NCI-H69 (cell line): ENCODE measurements at regions not wholly inside any gene's neighbourhood (a gene's known extent, or its start where the extent isn't known, plus 50 kb on each side); places are given as distances from the start of the nearest gene placed in this dataset.
"Not testable (repeated sequence)": the region's sequence is repeated elsewhere in the genome, so short reads cannot be mapped to it uniquely, and the experiment has no call there.

ENCODE experiments used
- DNase-seq: peaks from one replicate; lab custom pipeline; 2025; lab: John Stamatoyannopoulos, UW

DNA sequence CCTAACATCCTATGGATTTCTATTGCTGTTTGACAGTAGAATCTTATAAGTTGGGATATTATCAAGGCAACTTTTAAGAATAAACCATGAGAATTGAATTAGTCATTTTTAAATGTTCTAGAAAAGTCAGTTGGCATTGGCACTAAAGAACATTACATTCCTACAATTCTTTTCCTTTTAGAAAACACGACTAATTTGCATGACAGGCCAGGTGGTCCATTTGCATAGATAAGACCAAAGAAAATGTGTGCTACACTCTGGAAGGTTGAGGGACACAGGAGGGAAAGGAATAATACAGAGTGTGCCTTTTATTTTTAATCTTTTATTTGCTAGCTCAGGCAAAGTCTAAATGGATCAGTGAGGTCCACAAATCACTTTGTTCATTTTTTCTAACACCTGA is 962.3 kb downstream of the EPHA3 start:
- DNase-seq, result no peak

DNA sequence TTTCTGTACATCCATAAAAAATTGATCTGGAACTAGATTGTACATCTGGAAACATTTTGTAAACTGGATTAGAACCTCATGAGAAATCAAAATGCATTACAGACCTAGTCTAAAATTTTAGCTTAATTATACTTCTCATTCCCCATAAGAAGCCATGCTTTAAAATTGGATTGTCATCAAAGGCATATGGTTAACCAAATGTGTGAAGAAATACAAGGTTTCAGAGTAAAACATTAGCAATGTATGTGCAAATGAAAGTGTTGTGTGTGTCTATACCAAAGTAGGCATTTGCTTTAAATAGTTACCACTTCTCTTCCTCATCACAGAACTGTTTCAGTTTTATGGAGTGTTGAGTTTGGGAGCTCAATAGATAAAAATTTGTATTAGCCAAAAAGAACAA is 968.7 kb downstream of the EPHA3 start:
- no peak for DNase-seq

DNA sequence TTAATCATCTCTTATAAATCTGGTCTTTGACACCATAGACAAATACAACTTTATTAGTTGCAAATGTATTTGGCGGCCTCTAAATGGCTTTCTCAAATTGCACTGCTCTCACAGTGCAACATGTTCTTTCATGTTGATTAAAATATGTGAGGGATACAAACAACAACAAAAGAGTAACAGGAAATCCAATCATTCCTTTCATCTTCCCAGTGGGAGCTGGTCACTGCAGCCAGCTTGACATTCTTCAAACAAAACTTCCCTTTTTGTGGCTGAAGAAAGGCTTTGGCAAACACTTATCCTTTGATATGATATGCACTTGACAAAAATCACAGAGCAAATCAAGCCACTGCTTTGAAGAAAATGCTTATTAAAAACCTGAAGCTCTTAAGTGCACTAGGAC is 973.6 kb downstream of the EPHA3 start:
- DNase-seq, result peak; percentile 30

DNA sequence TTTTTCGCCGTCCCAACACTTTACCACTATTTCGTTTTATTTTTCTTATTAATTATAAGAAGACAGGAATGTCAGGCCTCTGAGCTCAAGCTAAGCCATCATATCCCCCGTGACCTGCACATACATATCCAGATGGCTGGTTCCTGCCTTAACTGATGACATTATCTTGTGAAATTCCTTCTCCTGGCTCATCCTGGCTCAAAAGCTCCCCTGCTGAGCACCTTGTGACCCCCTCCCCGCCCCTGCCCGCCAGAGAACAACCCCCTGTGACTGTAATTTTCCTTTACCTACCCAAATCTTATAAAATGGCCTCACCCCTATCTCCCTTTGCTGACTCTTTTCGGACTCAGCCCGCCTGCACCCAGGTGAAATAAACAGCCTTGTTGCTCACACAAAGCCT is 978.9 kb downstream of the EPHA3 start:
- DNase-seq, result not testable (repeated sequence)

DNA sequence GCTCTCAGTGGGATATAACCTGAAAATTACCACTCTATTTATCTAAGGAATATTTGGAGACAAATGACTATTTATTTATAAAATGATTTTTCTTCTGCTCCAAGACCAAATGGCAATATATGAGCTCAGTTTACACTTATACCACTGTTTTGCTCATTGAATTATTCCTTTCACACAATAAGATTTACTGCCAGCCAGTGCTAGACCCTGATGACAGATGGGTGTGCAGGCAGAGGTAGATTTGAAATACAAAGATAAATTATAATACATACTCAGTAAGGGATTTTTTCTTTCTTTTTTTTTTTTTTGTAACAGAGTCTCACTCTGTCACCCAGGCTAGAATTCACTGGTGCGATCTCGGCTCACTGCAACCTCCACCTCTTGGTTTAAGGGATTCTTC is 980.3 kb downstream of the EPHA3 start:
- no peak for DNase-seq

DNA sequence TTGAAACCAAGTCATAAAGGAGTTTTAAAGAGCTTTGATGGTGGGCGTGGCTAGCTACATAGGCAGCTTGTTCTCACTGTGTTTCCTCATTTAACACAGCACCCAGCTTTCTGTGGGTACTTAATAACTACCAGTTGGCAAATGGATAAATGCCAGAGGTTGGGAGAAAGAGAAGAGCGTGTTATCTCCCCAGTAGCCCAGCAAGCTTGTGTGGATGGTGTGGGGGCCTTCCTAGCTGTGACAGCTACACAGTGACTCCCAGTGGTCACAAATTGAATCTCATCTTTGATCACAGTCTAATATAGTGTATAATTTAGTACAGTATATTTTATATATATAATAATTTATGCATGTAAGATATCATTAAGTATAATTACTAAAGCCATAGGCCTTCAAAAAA is 984.1 kb downstream of the EPHA3 start:
- peak; percentile 65 for DNase-seq

DNA sequence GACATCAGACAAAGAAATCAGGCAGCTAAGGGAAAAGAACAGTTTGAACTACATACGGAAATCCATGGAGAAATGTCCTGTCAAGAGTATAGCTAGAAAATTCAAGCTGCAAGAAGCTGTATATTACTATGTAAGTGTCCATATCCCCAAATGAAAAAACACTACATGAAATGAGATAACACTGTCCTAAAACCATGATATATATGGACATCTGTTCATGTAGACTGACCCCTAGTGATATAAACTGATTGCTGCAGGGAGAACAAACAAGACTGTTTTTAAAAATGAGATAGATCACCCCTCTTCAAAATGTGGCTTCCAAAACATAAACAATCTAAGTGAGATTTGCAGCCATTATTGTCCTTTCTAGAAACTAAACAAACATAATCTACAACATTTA is 985.6 kb downstream of the EPHA3 start:
- peak; percentile 20 for DNase-seq

DNA sequence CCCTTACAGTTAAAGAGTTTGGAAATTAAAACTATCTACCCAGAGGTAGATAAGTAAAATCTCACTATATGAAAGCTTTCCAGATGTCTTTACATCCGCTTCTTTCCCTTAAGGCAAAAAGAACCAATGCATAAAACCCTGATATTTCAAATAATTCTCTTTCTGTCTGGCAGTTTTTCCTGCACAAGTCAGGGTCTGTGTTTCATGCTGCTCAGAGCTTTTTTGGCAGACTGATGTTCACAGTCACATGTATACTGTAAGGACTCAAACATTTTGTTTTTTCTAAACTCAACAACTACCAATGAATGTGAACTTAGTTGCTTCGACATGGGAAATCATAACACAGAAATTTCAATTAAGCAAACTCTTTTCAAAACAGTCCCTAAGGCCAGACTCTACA is 988.4 kb downstream of the EPHA3 start:
- DNase-seq, result no peak

DNA sequence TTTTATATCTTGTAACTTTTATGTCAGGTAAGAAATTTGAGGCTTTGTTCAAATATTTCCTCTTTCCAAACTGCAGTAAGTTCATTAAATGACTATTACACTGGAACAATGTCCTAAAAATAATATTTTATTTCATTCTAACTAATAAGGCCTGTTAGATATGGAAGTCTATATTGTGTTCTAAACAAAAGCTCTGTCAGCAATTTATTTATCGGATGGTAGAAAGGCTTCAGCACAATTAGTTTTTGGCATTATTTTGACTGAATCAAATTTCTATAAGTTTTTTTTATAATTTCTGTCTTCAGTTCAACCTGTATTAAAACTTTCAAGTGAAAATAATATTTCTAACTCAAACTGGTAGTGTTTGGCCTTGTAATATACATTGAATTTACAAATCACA is 992.1 kb downstream of the EPHA3 start:
- no peak for DNase-seq

GRCh38 chr3:90102146-90102545 is 994.7 kb downstream of the EPHA3 start:
- DNase-seq, result no peak

DNA sequence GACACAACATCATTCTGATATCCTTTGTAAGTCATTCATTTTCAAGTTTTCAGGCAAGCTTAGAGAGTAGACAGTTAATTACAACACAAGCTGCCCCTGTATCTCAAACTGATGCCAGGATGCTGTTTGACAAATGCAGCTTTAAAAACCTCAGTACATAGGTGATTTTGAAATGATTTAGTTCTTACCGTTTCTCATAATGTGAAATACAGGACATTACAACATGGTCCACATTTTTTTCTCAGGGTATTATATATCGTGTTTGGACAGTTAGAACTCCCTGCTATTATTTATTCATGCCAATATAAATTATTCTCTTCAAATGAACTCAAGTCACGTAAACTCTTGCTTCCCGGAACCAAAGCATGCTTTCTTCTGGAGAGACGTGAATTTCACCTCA is 1013.9 kb downstream of the EPHA3 start:
- no peak for DNase-seq

- DNase-seq, result no peak
These were observed 1021.0 kb downstream of the EPHA3 start for GRCh38 chr3:90128391-90128790.

DNA sequence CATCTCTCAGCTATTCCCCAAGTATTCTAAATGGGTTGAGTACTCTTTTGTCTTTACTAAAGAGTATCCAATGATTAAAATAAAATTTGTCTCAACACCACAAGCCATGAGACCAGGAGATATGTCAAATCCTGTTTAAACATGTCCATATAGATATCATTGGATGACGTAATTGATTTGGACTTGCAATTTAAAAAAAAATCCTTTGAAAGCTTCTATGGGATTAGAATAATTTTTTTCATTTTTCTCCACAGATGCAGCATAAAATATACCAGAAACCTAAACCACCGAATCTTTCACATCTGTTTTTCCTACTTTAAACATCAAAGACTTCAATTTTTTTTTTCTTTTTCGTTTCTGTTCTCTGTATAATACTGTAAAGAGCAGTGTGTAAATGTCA is 1022.3 kb downstream of the EPHA3 start:
- no peak for DNase-seq

GRCh38 chr3:90132197-90132596 is 1024.8 kb downstream of the EPHA3 start:
- DNase-seq, result no peak

GRCh38 chr3:90134090-90134489 is 1026.7 kb downstream of the EPHA3 start:
- DNase-seq, result no peak

DNA sequence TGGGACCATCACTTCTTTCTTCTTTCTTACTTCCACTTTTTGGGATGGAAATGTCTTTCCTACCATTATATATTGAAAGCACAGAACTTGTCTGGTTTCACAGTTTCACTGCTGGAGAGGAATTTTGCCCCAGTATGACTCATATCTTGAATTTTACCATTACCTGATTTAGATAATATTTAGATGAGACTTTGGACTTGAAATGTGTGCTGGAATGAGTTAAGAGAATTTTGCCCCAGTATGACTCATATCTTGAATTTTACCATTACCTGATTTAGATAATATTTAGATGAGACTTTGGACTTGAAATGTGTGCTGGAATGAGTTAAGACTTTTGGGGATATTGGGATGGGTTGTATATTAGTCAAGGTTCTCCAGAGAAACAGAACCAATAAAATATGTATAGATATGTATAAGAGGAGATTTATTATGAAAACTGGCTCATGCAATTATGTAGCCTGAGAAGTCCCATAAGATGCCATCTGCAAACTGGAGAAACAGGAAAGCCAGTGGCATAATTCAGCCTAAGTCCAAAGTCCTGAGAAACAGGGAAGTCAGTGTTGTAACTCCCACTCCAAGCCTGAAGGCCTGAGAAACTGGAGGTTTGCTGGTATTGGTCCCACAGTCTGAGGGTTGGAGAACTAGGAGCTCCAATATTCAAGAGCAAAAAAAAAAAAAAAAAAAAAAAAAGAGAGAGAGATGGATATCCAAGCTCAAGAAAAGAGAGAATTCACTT is 1029.2 kb downstream of the EPHA3 start:
- no peak for DNase-seq

DNA sequence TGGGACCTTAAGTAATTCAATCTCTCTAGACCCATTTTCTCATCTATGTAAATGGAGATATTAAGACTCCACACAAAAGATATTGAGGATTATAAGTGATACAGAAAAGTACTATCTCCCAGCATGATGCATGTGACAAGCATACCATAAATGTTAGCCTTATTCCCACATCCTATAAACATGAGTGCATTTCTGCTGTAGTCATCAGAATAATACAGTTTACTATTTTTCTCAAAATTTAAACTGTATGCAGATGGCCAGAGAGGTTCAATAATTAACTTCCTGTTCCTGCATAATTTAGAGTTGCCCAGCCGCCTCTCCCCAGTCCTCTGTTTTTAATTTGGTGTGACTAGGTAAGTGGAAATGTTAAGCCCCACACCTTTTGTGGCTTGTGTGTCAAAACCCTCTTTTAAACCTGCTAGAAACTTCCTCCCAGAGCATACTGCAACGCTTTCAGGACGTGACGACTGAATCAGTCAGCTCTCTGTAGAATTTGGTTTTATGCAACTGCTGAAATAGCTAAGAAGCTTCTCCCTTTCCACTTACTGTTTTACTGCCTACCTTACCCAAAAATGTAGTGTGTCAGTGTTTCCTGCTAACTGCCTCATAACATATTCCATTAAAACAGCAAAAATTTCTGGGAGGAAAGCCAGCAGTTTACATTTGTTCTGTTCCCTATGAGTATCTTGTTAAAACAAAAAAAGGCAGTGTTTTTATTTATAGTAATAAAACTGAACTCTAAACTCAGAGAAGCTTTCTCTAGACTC is 1037.9 kb downstream of the EPHA3 start:
- DNase-seq, result no peak

DNA sequence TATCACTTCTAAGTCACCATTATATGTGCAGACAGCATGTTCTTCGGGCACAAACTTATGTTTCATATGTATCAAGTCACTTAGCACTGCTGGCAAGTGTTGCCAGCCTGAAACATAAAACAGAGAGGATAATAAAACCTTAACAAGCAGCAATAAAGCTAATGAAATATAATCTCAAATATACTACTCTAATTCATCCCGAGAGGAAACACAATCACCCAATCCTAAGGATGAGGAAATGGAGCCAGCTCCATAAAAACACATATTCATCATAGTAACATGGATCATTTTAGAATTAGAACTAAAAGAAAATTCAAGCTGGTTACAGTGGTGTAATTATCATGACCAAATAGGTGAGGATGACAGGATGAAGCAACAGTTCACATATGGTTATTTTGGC is 1072.7 kb downstream of the EPHA3 start:
- DNase-seq, result no peak

- no peak for DNase-seq
These were observed 1073.1 kb downstream of the EPHA3 start for GRCh38 chr3:90180543-90180942.

- DNase-seq, result peak; percentile 6
These were observed 1075.0 kb downstream of the EPHA3 start for GRCh38 chr3:90182291-90182976.

- no peak for DNase-seq
These were observed 1077.4 kb downstream of the EPHA3 start for GRCh38 chr3:90184861-90185260.

- DNase-seq, result not testable (repeated sequence)
These were observed 1090.0 kb downstream of the EPHA3 start for GRCh38 chr3:90197383-90197782.

DNA sequence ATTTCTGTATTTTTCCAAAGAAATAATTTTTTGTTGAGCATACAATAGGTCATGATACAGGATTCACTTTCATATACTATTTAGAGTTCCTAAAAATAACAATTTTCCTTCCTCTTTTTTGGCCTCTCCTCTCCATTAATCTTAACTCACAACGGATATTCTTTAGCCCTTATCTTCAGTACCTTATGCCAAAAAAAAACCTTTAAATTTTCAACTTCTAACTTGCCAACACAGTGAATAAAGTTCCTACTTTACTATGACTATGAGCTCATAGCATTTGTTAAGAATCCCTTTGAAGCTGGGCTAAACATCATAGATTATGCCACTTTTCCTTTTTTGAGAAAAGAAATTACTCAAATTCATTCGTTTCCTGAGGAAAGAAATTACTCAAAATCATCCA is 1095.5 kb downstream of the EPHA3 start:
- DNase-seq, result not testable (repeated sequence)
